NCI-H2171 treated with DMSO at 0.1 percent for 48 hours (cell line): ENCODE measurements at regions not wholly inside any gene's neighbourhood (a gene's known extent, or its start where the extent isn't known, plus 50 kb on each side); places are given as distances from the start of the nearest gene placed in this dataset.
"Not testable (repeated sequence)": the region's sequence is repeated elsewhere in the genome, so short reads cannot be mapped to it uniquely, and the experiment has no call there.

Source experiments
- DNase-seq: peaks from one replicate; lab custom pipeline; 2025; lab: John Stamatoyannopoulos, UW

- DNase-seq = no peak
Measured at GRCh38 chr2:33967103-33967502, 368.0 kb upstream of the FAM98A start.

GRCh38 chr2:33958591-33958990, 359.5 kb upstream of the FAM98A start:
- no peak for DNase-seq

GRCh38 chr2:33949371-33949770, 350.3 kb upstream of the FAM98A start:
- no peak for DNase-seq

GRCh38 chr2:33946193-33946592, 347.1 kb upstream of the FAM98A start:
- DNase-seq = no peak

- no peak for DNase-seq
Measured at GRCh38 chr2:33933203-33933602, 334.1 kb upstream of the FAM98A start.

GRCh38 chr2:33931164-33931563, 332.1 kb upstream of the FAM98A start:
- DNase-seq = no peak

- no peak for DNase-seq
Measured at GRCh38 chr2:33929467-33929866, 330.4 kb upstream of the FAM98A start.

- DNase-seq = no peak
Measured at GRCh38 chr2:33927756-33928155, 328.7 kb upstream of the FAM98A start.

- no peak for DNase-seq
Measured at GRCh38 chr2:33925311-33925710, 326.2 kb upstream of the FAM98A start.

GRCh38 chr2:33924586-33925169, 325.6 kb upstream of the FAM98A start:
- no peak for DNase-seq

GRCh38 chr2:33917252-33917651, 318.2 kb upstream of the FAM98A start:
- no peak for DNase-seq

GRCh38 chr2:33913071-33913616, 314.0 kb upstream of the FAM98A start:
- no peak for DNase-seq

GRCh38 chr2:33911327-33911726, 312.2 kb upstream of the FAM98A start:
- DNase-seq = no peak

GRCh38 chr2:33909945-33910695, 311.0 kb upstream of the FAM98A start:
- DNase-seq = no peak

- no peak for DNase-seq
Measured at GRCh38 chr2:33907866-33908265, 308.8 kb upstream of the FAM98A start.

GRCh38 chr2:33906129-33906528, 307.0 kb upstream of the FAM98A start:
- not testable (repeated sequence) for DNase-seq

GRCh38 chr2:33904801-33905200, 305.7 kb upstream of the FAM98A start:
- DNase-seq = no peak

- no peak for DNase-seq
Measured at GRCh38 chr2:33903701-33904100, 304.6 kb upstream of the FAM98A start.

GRCh38 chr2:33903215-33903614, 304.1 kb upstream of the FAM98A start:
- no peak for DNase-seq

- no peak for DNase-seq
Measured at GRCh38 chr2:33900610-33901009, 301.5 kb upstream of the FAM98A start.

GRCh38 chr2:33897741-33898140, 298.6 kb upstream of the FAM98A start:
- no peak for DNase-seq

- no peak for DNase-seq
Measured at GRCh38 chr2:33893824-33894223, 294.7 kb upstream of the FAM98A start.

- no peak for DNase-seq
Measured at GRCh38 chr2:33891616-33892015, 292.5 kb upstream of the FAM98A start.

GRCh38 chr2:33890686-33891085, 291.6 kb upstream of the FAM98A start:
- DNase-seq = no peak
